ENCODE measurements at regions not wholly inside any gene's neighbourhood (a gene's known extent, or its start where the extent isn't known, plus 50 kb on each side); places are given as distances from the start of the nearest gene placed in this dataset.

GRCh38 chr16:17612336-17612735 lies 141.6 kb upstream of the XYLT1 start:
- H3K4me3 ChIP-seq (ENCODE audit: low read depth, low read length), result no peak overlapping the region
- CTCF ChIA-PET, result no interaction called here
- POLR2A ChIA-PET, result no interaction called here
- no peaks in the 10 kb centered on the region for H3K9me3 ChIP-seq (ENCODE audit: control insufficient read depth, insufficient read depth, low read depth, low read length)
- H3K27ac ChIP-seq (ENCODE audit: extremely low read depth, low read depth, low read length), result no peak overlapping the region
- H3K36me3 ChIP-seq (ENCODE audit: control insufficient read depth in 2 of 2, insufficient read depth in 1 of 2, low read length in 2 of 2), result no peaks in the 10 kb centered on the region
- H3K4me1 ChIP-seq (ENCODE audit: control insufficient read depth, insufficient read depth, low read length), result no peaks in the 10 kb centered on the region
- no peak for TF ChIP-seq ZSCAN4 (tag by site-specific recombination; IDR thresholded peaks at IDR 0.05)
- TF ChIP-seq ZNF10 (tag by site-specific recombination; IDR thresholded peaks at IDR 0.05), result no peak
- TF ChIP-seq KLF1 (tag by site-specific recombination; IDR thresholded peaks at IDR 0.05), result no peak
- TF ChIP-seq ZNF18 (tag by site-specific recombination; IDR thresholded peaks at IDR 0.05), result no peak
- no peak for TF ChIP-seq BCL11A (tag by site-specific recombination; IDR thresholded peaks at IDR 0.05; ENCODE audit: low read depth)
- TF ChIP-seq ZSCAN23 (tag by site-specific recombination; IDR thresholded peaks at IDR 0.05), result no peak

- CTCF ChIA-PET, result interaction anchor here (0.9 kb wide), 1 partner anchor 29 kb away, joined by 4 read pairs; no protein-coding TSS in a partner anchor
- no peak for TF ChIP-seq SETDB1 (IDR thresholded peaks at IDR 0.05; ENCODE audit: insufficient read length, low read length)
- TF ChIP-seq ZNF514 (tag by site-specific recombination; IDR thresholded peaks at IDR 0.05), result no peak
- no peak for TF ChIP-seq ZNF580 (tag by site-specific recombination; IDR thresholded peaks at IDR 0.05)
- no peak for TF ChIP-seq ZFP69B (tag by site-specific recombination; IDR thresholded peaks at IDR 0.05)
- no peak for TF ChIP-seq ZNF830 (tag by site-specific recombination; IDR thresholded peaks at IDR 0.05; ENCODE audit: low read depth)
- no peak for TF ChIP-seq ZNF785 (tag by site-specific recombination; IDR thresholded peaks at IDR 0.05)
- TF ChIP-seq ZNF248 (tag by site-specific recombination; IDR thresholded peaks at IDR 0.05), result no peak
- TF ChIP-seq ZNF747 (tag by site-specific recombination; IDR thresholded peaks at IDR 0.05), result no peak
- no peak for TF ChIP-seq HOXC10 (CRISPR knock-in tag; IDR thresholded peaks at IDR 0.05)
- TF ChIP-seq ZNF175 (tag by site-specific recombination; IDR thresholded peaks at IDR 0.05), result no peak
- no peak for TF ChIP-seq ZBTB26 (tag by site-specific recombination; optimal IDR thresholded peaks at IDR 0.05)
- TF ChIP-seq ZNF391 (tag by site-specific recombination; IDR thresholded peaks at IDR 0.05; ENCODE audit: borderline replicate concordance, low read depth), result no peak
- no peak for TF ChIP-seq ZNF645 (tag by site-specific recombination; IDR thresholded peaks at IDR 0.05)
- no peak for TF ChIP-seq ZBTB10 (tag by site-specific recombination; IDR thresholded peaks at IDR 0.05)
- no peak for TF ChIP-seq ZNF548 (tag by site-specific recombination; IDR thresholded peaks at IDR 0.05)
- no peak for TF ChIP-seq RBAK (tag by site-specific recombination; IDR thresholded peaks at IDR 0.05)
- TF ChIP-seq ZBTB7A (tag by site-specific recombination; IDR thresholded peaks at IDR 0.05; ENCODE audit: low read depth), result no peak
- Histone ChIP-seq H3K4me3 (ENCODE audit: low read depth, low read length) (no peak overlapping the region), H3K36me3 (ENCODE audit: control insufficient read depth in 2 of 2, insufficient read depth in 1 of 2, low read length in 2 of 2) (no peaks in the 10 kb centered on the region), H3K9me3 (ENCODE audit: control insufficient read depth, insufficient read depth, low read depth, low read length) (no peaks in the 10 kb centered on the region), H3K4me1 (ENCODE audit: control insufficient read depth, insufficient read depth, low read length) (no peaks in the 10 kb centered on the region), H3K27ac (ENCODE audit: extremely low read depth, low read depth, low read length) (no peak overlapping the region)
- POLR2A ChIA-PET, result no interaction called here
Observed at GRCh38 chr16:17607609-17608008, 136.8 kb upstream of the XYLT1 start.
